Activated CD8-positive, alpha-beta T cell treated with anti-CD3 and anti-CD28 coated beads for 36 hours (primary cell): ENCODE measurements at regions not wholly inside any gene's neighbourhood (a gene's known extent, or its start where the extent isn't known, plus 50 kb on each side); places are given as distances from the start of the nearest gene placed in this dataset.
"Not testable (repeated sequence)": the region's sequence is repeated elsewhere in the genome, so short reads cannot be mapped to it uniquely, and the experiment has no call there.

Experiments
- ATAC-seq: fragments of 200-7000 bp; cut with Tn5 transposase; one replicate; pipeline ENCODE4 v1.10.0; 2021; ENCODE audit warnings: mild to moderate bottlenecking, moderate library complexity
- CTCF ChIA-PET: fragments of 350-600 bp; sonication (Branson Sonifier 250); formaldehyde crosslinking; loops from one replicate; lab custom pipeline; 2021; ENCODE audit warnings: antibody characterized with exemption; lab: Charles Lee
- POLR2A ChIA-PET: fragments of 350-600 bp; sonication (Branson Sonifier 250); formaldehyde crosslinking; loops from one replicate; lab custom pipeline; 2021; ENCODE audit warnings: antibody characterized with exemption; lab: Charles Lee
- DNase-seq: peaks from one replicate; pipeline ENCODE4 v3.0.0-alpha.2; 2020
- H3K27ac Mint-ChIP-seq: one replicate; pipeline ENCODE4 v1.8.0; 2021; ENCODE audit warnings: mild to moderate bottlenecking, mixed read lengths
- H3K27me3 Mint-ChIP-seq: one replicate; pipeline ENCODE4 v1.8.0; 2021; ENCODE audit warnings: mixed read lengths
- H3K36me3 Mint-ChIP-seq: one replicate; pipeline ENCODE4 v1.8.0; 2021; ENCODE audit warnings: low read depth, mixed read lengths
- H3K4me1 Mint-ChIP-seq: one replicate; pipeline ENCODE4 v1.8.0; 2021; ENCODE audit warnings: low read depth, mixed read lengths
- H3K4me3 Mint-ChIP-seq: one replicate; pipeline ENCODE4 v1.8.0; 2021; ENCODE audit warnings: mild to moderate bottlenecking, moderate library complexity, mixed read lengths
- H3K9me3 Mint-ChIP-seq: one replicate; pipeline ENCODE4 v1.8.0; 2021; ENCODE audit warnings: mixed read lengths
- intact Hi-C: fragments of 100-400 bp; cut with micrococcal nuclease; formaldehyde crosslinking; loops from one replicate; pipeline ENCODE4 v1.10.0; 2022
- TF ChIP-seq, protein P1 (sequence below): fragments of 200-600 bp; IDR thresholded peaks from one replicate; pipeline ENCODE4 v1.8.0; 2022; ENCODE audit warnings: antibody characterized with exemption, mild to moderate bottlenecking

- Mint-ChIP-seq H3K9me3 (no peaks in the 10 kb centered on the region), H3K4me3 (no peak overlapping the region), H3K27ac (no peak overlapping the region), H3K27me3 (no peaks in the 10 kb centered on the region), H3K36me3 (no peaks in the 10 kb centered on the region), H3K4me1 (no peaks in the 10 kb centered on the region)
- no peak for DNase-seq
- no peak for ATAC-seq
- ChIA-PET POLR2A (no interaction called here), CTCF (no interaction called here)
- TF ChIP-seq, protein P1, sequence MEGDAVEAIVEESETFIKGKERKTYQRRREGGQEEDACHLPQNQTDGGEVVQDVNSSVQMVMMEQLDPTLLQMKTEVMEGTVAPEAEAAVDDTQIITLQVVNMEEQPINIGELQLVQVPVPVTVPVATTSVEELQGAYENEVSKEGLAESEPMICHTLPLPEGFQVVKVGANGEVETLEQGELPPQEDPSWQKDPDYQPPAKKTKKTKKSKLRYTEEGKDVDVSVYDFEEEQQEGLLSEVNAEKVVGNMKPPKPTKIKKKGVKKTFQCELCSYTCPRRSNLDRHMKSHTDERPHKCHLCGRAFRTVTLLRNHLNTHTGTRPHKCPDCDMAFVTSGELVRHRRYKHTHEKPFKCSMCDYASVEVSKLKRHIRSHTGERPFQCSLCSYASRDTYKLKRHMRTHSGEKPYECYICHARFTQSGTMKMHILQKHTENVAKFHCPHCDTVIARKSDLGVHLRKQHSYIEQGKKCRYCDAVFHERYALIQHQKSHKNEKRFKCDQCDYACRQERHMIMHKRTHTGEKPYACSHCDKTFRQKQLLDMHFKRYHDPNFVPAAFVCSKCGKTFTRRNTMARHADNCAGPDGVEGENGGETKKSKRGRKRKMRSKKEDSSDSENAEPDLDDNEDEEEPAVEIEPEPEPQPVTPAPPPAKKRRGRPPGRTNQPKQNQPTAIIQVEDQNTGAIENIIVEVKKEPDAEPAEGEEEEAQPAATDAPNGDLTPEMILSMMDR, result no peak
- intact Hi-C loops, result no loop called here
These were observed 325.1 kb upstream of the NMUR2 start for GRCh38 chr5:152730176-152730575.

- no peaks in the 10 kb centered on the region for H3K27me3 Mint-ChIP-seq
- H3K4me3 Mint-ChIP-seq, result no peak overlapping the region
- H3K9me3 Mint-ChIP-seq, result peaks cover 8% of the 10 kb centered on the region
- CTCF ChIA-PET, result interaction anchor here (0.5 kb wide), 1 partner anchor 221 kb away, joined by 3 read pairs; no protein-coding TSS in a partner anchor
- no peak for ATAC-seq
- POLR2A ChIA-PET, result no interaction called here
- no peaks in the 10 kb centered on the region for H3K4me1 Mint-ChIP-seq
- no peak overlapping the region for H3K27ac Mint-ChIP-seq
- no peaks in the 10 kb centered on the region for H3K36me3 Mint-ChIP-seq
- DNase-seq, result no peak
- TF ChIP-seq, protein P1, result no peak
- intact Hi-C loops, result no loop called here
These were observed 331.8 kb upstream of the NMUR2 start for GRCh38 chr5:152736906-152737305.

DNA sequence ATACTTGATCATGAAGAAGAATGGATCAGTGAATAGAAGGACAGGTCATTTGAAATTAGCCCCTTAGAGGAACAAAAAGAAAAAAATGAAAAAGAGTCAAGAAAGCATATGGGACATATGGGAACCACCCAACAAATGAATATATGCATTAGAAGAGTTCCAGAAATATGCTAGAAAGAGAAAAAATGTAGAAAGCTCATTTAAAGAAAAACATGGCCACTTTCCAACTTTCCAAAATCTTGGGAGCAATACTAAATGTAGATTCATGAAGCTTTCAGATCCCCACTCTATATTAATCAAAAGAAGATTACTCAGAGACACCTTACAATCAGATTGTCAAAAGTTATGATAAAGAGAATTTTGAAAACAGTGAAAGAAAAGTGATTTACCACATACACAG is 334.8 kb upstream of the NMUR2 start:
- TF ChIP-seq, protein P1, result no peak
- Mint-ChIP-seq H3K36me3 (no peaks in the 10 kb centered on the region), H3K9me3 (peaks cover 8% of the 10 kb centered on the region), H3K27me3 (no peaks in the 10 kb centered on the region), H3K4me3 (no peak overlapping the region), H3K27ac (no peak overlapping the region), H3K4me1 (no peaks in the 10 kb centered on the region)
- ChIA-PET POLR2A (interaction anchor here (0.6 kb wide), 1 partner anchor 18 kb away, joined by 3 read pairs; no protein-coding TSS in a partner anchor), CTCF (no interaction called here)
- intact Hi-C loops, result no loop called here
- ATAC-seq (no peak), DNase-seq (no peak)

DNA sequence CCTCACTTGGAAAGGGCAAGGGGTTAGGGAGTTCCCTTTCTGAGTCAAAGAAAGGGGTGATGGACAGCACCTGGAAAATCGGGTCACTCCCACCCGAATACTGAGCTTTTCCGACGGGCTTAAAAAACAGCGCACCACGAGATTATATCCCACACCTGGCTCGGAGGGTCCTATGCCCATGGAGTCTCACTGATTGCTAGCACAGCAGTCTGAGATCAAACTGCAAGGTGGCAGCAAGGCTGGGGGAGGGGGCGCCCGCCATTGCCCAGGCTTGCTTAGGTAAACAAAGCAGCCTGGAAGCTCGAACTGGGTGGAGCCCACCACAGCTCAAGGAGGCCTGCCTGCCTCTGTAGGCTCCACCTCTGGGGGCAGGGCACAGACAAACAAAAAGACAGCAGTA is 336.0 kb upstream of the NMUR2 start:
- DNase-seq, H3K27me3 Mint-ChIP-seq, ATAC-seq, H3K27ac Mint-ChIP-seq, intact Hi-C loops, H3K4me3 Mint-ChIP-seq, CTCF ChIA-PET, H3K4me1 Mint-ChIP-seq, POLR2A ChIA-PET, H3K9me3 Mint-ChIP-seq, H3K36me3 Mint-ChIP-seq: not testable (repeated sequence)

- H3K27ac Mint-ChIP-seq, ATAC-seq, H3K36me3 Mint-ChIP-seq, H3K4me1 Mint-ChIP-seq, H3K4me3 Mint-ChIP-seq, DNase-seq, CTCF ChIA-PET, POLR2A ChIA-PET, intact Hi-C loops, H3K27me3 Mint-ChIP-seq: not testable (repeated sequence)
- H3K9me3 Mint-ChIP-seq, result peaks cover 12% of the 10 kb centered on the region
These were observed 382.7 kb upstream of the NMUR2 start for GRCh38 chr5:152787709-152788217.

- ATAC-seq, result no peak
- Mint-ChIP-seq H3K4me3 (no peak overlapping the region), H3K9me3 (peaks cover 6% of the 10 kb centered on the region), H3K27me3 (no peaks in the 10 kb centered on the region), H3K27ac (no peak overlapping the region), H3K36me3 (no peaks in the 10 kb centered on the region), H3K4me1 (no peaks in the 10 kb centered on the region)
- TF ChIP-seq, protein P1, result no peak
- DNase-seq, result no peak
- POLR2A ChIA-PET, result no interaction called here
- intact Hi-C loops, result no loop called here
- CTCF ChIA-PET, result no interaction called here
These were observed 396.8 kb upstream of the NMUR2 start for GRCh38 chr5:152801886-152802285.
